SK-N-SH (cell line): ENCODE measurements at regions not wholly inside any gene's neighbourhood (a gene's known extent, or its start where the extent isn't known, plus 50 kb on each side); places are given as distances from the start of the nearest gene placed in this dataset.

Source experiments
- FOSL2 ChIP-seq: IDR thresholded peaks from 2 replicates; pipeline ENCODE4 v1.4.0; 2012; ENCODE audit warnings: low read depth, mild to moderate bottlenecking, moderate library complexity, borderline replicate concordance
- POLR2AphosphoS5 ChIP-seq: IDR thresholded peaks from 2 replicates; pipeline ENCODE4 v1.6.1; 2012; ENCODE audit warnings: low read depth, low read length
- RCOR1 ChIP-seq: fragments of 150-350 bp; IDR thresholded peaks from 2 replicates; pipeline ENCODE4 v1.6.1; 2017; ENCODE audit warnings: antibody characterized with exemption, low read length
- RFX5 ChIP-seq: IDR thresholded peaks from 2 replicates; pipeline ENCODE4 v1.6.1; 2012; ENCODE audit warnings: mild to moderate bottlenecking, improper control_type of control experiment, low read length
- RXRA ChIP-seq: IDR thresholded peaks from 2 replicates; pipeline ENCODE4 v1.4.0; 2012; ENCODE audit warnings: low read depth, mild to moderate bottlenecking, borderline replicate concordance
- TF ChIP-seq, protein P1 (sequence below): fragments of 200-600 bp; sonication (generic); IDR thresholded peaks from 2 replicates; pipeline ENCODE4 v1.6.1; 2017; ENCODE audit warnings: antibody characterized with exemption, mild to moderate bottlenecking, moderate library complexity
- TF ChIP-seq, protein P2 (sequence below): IDR thresholded peaks from 2 replicates; pipeline ENCODE4 v1.4.0; 2012; ENCODE audit warnings: low read depth
- TF ChIP-seq, protein P3 (sequence below): IDR thresholded peaks from 2 replicates; pipeline ENCODE4; 2012

DNA sequence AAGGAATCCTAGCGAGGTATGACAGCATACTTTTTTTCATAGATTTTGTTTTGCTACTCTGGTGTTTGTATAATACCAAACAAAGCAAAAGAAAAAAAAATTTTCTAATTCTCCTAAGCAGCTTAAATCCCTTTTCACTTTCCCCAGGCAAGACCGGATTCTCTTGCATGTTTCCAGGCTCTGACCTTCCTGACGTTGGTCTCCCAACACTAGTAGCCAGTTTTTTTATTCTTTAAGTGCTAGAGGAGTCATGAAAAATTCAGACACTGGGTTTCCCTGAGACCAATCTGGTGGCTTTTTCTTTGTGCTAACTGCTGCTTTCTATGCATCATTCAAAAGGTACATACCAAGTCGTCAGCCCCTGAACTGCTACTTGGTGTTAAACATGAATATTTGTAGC, 111.4 kb downstream of the ZNF326 start:
- no peak for TF ChIP-seq RCOR1
- no peak for TF ChIP-seq POLR2AphosphoS5
- TF ChIP-seq, protein P1, sequence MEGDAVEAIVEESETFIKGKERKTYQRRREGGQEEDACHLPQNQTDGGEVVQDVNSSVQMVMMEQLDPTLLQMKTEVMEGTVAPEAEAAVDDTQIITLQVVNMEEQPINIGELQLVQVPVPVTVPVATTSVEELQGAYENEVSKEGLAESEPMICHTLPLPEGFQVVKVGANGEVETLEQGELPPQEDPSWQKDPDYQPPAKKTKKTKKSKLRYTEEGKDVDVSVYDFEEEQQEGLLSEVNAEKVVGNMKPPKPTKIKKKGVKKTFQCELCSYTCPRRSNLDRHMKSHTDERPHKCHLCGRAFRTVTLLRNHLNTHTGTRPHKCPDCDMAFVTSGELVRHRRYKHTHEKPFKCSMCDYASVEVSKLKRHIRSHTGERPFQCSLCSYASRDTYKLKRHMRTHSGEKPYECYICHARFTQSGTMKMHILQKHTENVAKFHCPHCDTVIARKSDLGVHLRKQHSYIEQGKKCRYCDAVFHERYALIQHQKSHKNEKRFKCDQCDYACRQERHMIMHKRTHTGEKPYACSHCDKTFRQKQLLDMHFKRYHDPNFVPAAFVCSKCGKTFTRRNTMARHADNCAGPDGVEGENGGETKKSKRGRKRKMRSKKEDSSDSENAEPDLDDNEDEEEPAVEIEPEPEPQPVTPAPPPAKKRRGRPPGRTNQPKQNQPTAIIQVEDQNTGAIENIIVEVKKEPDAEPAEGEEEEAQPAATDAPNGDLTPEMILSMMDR: no peak
- TF ChIP-seq, protein P2, sequence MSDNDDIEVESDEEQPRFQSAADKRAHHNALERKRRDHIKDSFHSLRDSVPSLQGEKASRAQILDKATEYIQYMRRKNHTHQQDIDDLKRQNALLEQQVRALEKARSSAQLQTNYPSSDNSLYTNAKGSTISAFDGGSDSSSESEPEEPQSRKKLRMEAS: no peak
- TF ChIP-seq, protein P3, sequence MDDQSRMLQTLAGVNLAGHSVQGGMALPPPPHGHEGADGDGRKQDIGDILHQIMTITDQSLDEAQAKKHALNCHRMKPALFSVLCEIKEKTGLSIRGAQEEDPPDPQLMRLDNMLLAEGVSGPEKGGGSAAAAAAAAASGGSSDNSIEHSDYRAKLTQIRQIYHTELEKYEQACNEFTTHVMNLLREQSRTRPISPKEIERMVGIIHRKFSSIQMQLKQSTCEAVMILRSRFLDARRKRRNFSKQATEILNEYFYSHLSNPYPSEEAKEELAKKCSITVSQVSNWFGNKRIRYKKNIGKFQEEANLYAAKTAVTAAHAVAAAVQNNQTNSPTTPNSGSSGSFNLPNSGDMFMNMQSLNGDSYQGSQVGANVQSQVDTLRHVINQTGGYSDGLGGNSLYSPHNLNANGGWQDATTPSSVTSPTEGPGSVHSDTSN: no peak
- TF ChIP-seq FOSL2: no peak
- no peak for TF ChIP-seq RFX5
- no peak for TF ChIP-seq RXRA
